ENCODE measurements at regions not wholly inside any gene's neighbourhood (a gene's known extent, or its start where the extent isn't known, plus 50 kb on each side); places are given as distances from the start of the nearest gene placed in this dataset.

DNA sequence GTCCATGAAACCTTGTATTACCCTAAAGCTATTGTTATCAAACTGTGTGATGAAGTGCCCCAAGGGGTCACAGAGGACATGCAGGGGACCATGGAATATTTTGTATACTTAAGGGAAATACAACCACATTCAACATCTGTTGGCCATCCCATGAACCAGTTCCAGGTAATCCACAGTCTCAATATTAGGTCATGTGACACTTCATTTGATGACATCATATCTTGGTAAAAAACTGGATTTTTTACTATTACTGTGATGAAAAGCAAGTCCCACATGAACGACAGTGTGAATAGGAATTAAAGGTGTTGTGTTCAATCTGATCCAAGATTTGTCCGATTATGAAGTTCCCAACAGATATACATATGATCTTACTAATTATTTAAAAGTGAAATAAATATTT, 355.2 kb downstream of the IRS2 start:
- no peak for TF ChIP-seq EZH2 (IDR thresholded peaks at IDR 0.05; ENCODE audit: low read depth)
- TF ChIP-seq, protein P1, sequence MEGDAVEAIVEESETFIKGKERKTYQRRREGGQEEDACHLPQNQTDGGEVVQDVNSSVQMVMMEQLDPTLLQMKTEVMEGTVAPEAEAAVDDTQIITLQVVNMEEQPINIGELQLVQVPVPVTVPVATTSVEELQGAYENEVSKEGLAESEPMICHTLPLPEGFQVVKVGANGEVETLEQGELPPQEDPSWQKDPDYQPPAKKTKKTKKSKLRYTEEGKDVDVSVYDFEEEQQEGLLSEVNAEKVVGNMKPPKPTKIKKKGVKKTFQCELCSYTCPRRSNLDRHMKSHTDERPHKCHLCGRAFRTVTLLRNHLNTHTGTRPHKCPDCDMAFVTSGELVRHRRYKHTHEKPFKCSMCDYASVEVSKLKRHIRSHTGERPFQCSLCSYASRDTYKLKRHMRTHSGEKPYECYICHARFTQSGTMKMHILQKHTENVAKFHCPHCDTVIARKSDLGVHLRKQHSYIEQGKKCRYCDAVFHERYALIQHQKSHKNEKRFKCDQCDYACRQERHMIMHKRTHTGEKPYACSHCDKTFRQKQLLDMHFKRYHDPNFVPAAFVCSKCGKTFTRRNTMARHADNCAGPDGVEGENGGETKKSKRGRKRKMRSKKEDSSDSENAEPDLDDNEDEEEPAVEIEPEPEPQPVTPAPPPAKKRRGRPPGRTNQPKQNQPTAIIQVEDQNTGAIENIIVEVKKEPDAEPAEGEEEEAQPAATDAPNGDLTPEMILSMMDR (conservative IDR thresholded peaks at IDR 0.05) = no peak
- H3K27me3 ChIP-seq (ENCODE audit: insufficient read depth, low read depth) = no peaks in the 10 kb centered on the region
- ChIA-PET POLR2A (ENCODE audit: unreplicated experiment) (interaction anchor here (0.8 kb wide), 1 partner anchor 1151 kb away, joined by 9 read pairs; no protein-coding TSS in a partner anchor), CTCF (no interaction called here)
- H3K9me2 ChIP-seq (ENCODE audit: insufficient read depth) = no peaks in the 10 kb centered on the region
- no peak overlapping the region for H3K4me3 ChIP-seq
- DNase-seq = no peak
- no peaks in the 10 kb centered on the region for H3K79me2 ChIP-seq (ENCODE audit: low read depth)
- no peaks in the 10 kb centered on the region; the same call in none of the 2 replicates for H3K9me3 ChIP-seq (ENCODE audit: insufficient read depth, low read depth)
- H4K20me1 ChIP-seq (ENCODE audit: insufficient read depth) = no peaks in the 10 kb centered on the region
- no peak overlapping the region for H3K4me2 ChIP-seq
- no TSS peak for BruUV-seq (replicated peaks)
- no peak overlapping the region for H3K27ac ChIP-seq
- H2AFZ ChIP-seq = no peak overlapping the region
- no peaks in the 10 kb centered on the region for H3K36me3 ChIP-seq (ENCODE audit: low read depth)
- intact Hi-C loops (cut with micrococcal nuclease; ENCODE audit: unreplicated experiment) = no loop called here
- H3K4me1 ChIP-seq (replicated peaks; ENCODE audit: insufficient read depth) = no peaks in the 10 kb centered on the region
- no peaks in the 10 kb centered on the region for H3F3A ChIP-seq (ENCODE audit: insufficient read depth, low read depth)

DNA sequence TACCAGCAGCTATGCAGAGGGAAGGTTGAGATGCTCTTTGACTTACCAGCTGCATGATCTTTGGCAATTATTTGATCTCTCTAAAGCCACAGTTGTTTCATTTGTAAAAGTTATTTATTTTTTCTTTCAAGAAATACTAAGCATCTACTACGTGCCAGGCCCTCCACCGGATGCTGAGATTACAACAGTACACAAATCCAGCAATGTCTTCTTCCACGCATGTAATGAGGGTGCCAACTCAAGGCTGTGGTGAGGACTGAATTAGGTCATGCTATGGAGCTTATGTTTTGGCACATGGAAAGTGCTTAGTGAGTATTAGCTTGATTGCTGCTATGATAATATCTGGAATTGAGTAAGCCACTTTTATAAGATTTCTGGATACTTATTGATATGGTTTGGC, 358.2 kb downstream of the IRS2 start:
- intact Hi-C loops (cut with micrococcal nuclease; ENCODE audit: unreplicated experiment) = no loop called here
- DNase-seq = no peak
- Histone ChIP-seq H3K27ac (no peak overlapping the region), H2AFZ (no peak overlapping the region), H3K9me2 (ENCODE audit: insufficient read depth) (no peaks in the 10 kb centered on the region), H4K20me1 (ENCODE audit: insufficient read depth) (no peaks in the 10 kb centered on the region), H3K4me1 (replicated peaks; ENCODE audit: insufficient read depth) (no peaks in the 10 kb centered on the region), H3K4me2 (no peak overlapping the region), H3F3A (ENCODE audit: insufficient read depth, low read depth) (no peaks in the 10 kb centered on the region), H3K9me3 (ENCODE audit: insufficient read depth, low read depth) (no peaks in the 10 kb centered on the region; the same call in none of the 2 replicates), H3K36me3 (ENCODE audit: low read depth) (no peaks in the 10 kb centered on the region), H3K27me3 (ENCODE audit: insufficient read depth, low read depth) (no peaks in the 10 kb centered on the region), H3K4me3 (no peak overlapping the region), H3K79me2 (ENCODE audit: low read depth) (no peaks in the 10 kb centered on the region)
- TF ChIP-seq, protein P1 (conservative IDR thresholded peaks at IDR 0.05) = no peak
- no peak for TF ChIP-seq EZH2 (IDR thresholded peaks at IDR 0.05; ENCODE audit: low read depth)
- POLR2A ChIA-PET (ENCODE audit: unreplicated experiment) = no interaction called here
- no TSS peak for BruUV-seq (replicated peaks)
- CTCF ChIA-PET = no interaction called here

DNA sequence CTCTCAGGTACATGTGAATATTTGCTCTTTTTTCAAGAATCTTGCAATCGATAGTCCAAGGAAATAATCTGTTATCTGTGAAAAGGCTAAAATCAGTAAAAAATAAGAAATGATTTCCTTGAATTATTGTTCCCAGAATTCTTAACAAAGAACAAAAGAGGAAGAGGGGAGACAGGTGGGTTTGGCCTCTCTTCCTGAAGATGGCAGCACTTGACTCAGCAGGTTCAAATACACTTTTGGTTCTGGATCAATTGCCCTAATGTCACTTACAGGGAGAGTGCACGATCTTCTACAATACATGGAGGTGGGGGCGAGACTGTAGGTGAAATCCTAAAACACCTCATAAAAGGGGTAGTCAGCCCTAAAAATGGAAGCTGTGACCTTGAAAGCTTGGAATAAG, 358.7 kb downstream of the IRS2 start:
- no peak overlapping the region for H2AFZ ChIP-seq
- POLR2A ChIA-PET (ENCODE audit: unreplicated experiment) = no interaction called here
- CTCF ChIA-PET = no interaction called here
- no peak overlapping the region for H3K4me3 ChIP-seq
- H3K79me2 ChIP-seq (ENCODE audit: low read depth) = no peaks in the 10 kb centered on the region
- no peaks in the 10 kb centered on the region for H3K27me3 ChIP-seq (ENCODE audit: insufficient read depth, low read depth)
- BruUV-seq (replicated peaks) = no TSS peak
- no peak overlapping the region for H3K27ac ChIP-seq
- intact Hi-C loops (cut with micrococcal nuclease; ENCODE audit: unreplicated experiment) = no loop called here
- no peaks in the 10 kb centered on the region for H4K20me1 ChIP-seq (ENCODE audit: insufficient read depth)
- no peaks in the 10 kb centered on the region for H3F3A ChIP-seq (ENCODE audit: insufficient read depth, low read depth)
- TF ChIP-seq, protein P1 (conservative IDR thresholded peaks at IDR 0.05) = no peak; the same call in 1 of the 2 replicates
- TF ChIP-seq EZH2 (IDR thresholded peaks at IDR 0.05; ENCODE audit: low read depth) = no peak
- H3K4me1 ChIP-seq (replicated peaks; ENCODE audit: insufficient read depth) = no peaks in the 10 kb centered on the region
- H3K36me3 ChIP-seq (ENCODE audit: low read depth) = no peaks in the 10 kb centered on the region
- H3K9me2 ChIP-seq (ENCODE audit: insufficient read depth) = no peaks in the 10 kb centered on the region
- no peak overlapping the region for H3K4me2 ChIP-seq
- no peaks in the 10 kb centered on the region; the same call in none of the 2 replicates for H3K9me3 ChIP-seq (ENCODE audit: insufficient read depth, low read depth)
- no peak for DNase-seq
